GM19467 (cell line): ENCODE measurements at regions not wholly inside any gene's neighbourhood (a gene's known extent, or its start where the extent isn't known, plus 50 kb on each side); places are given as distances from the start of the nearest gene placed in this dataset.

Experiments used
- ATAC-seq: cut with Tn5 transposase; IDR thresholded peaks from one replicate; pipeline ENCODE4 v1.9.1; 2021; ENCODE audit warnings: mild to moderate bottlenecking, moderate library complexity; ENCODE audit not compliant: unreplicated experiment

GRCh38 chr14:38850664-38851063 is 252.4 kb downstream of the SEC23A start:
- no peak for ATAC-seq

GRCh38 chr14:38848243-38848935 is 254.6 kb downstream of the SEC23A start:
- ATAC-seq: no peak

GRCh38 chr14:38847161-38847560 is 255.9 kb downstream of the SEC23A start:
- ATAC-seq: no peak

GRCh38 chr14:38839694-38840365 is 263.2 kb downstream of the SEC23A start:
- no peak for ATAC-seq

DNA sequence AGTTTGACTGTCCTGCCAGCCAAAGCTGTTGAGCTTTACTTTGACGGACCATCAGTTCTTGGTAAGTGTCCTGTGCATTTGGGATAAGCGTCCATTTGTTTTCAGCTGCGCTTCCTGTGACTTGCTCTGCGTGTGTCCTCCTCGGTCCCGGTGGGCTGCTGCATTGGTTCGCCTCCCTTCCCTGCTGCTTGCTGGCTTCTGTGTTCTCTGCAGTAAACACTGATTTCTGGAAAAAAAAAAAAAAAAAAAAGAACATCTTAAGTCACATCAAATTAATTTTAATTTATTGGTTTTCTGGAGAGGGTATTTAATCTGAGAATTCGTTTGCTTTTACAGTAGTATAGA is 264.1 kb downstream of the SEC23A start:
- ATAC-seq: no peak

- no peak for ATAC-seq
Observed at GRCh38 chr14:38838049-38838978, 264.7 kb downstream of the SEC23A start.

GRCh38 chr14:38837343-38838048 is 265.5 kb downstream of the SEC23A start:
- ATAC-seq: no peak

GRCh38 chr14:38836539-38836938 is 266.5 kb downstream of the SEC23A start:
- ATAC-seq: no peak

- no peak for ATAC-seq
Observed at GRCh38 chr14:38835874-38836273, 267.2 kb downstream of the SEC23A start.

- ATAC-seq: no peak
Observed at GRCh38 chr14:38828183-38828827, 274.7 kb downstream of the SEC23A start.

DNA sequence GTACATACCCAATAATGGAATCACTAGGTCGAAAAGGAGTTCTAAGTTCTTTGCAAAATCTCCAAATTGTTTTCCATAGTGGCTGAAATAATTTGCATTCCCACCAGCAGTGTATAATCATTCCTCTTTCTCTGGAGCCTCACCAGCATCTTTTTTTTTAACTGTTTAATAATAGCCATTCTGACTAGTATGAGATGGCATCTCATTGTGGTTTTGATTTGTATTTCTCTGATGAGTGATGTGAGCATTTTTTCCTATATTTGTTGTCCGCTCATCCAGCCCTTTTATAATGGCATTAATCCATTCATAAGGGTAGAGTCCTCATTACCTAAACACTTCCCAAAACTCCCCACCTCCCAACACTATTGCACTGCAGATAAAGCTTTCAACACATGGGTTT is 278.3 kb downstream of the SEC23A start:
- no peak for ATAC-seq

DNA sequence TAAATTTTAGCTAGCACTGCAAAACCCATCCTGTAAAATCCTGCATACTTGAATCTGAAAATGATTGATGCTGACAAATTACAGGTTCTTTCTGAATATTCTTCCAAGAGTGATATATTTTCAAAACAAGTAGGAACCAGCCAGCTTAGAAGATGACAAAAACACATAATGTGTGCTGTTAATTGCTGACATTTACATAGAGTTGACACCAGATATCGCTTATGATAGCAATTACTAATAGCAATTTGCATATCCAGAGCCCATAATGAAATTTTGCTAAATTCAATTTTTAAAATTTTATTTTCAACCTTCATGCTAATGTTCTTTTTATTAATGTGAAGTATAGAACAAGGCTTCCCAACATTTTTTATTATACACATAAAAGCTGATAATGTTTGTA is 284.5 kb downstream of the SEC23A start:
- ATAC-seq: no peak

- ATAC-seq: no peak
Observed at GRCh38 chr14:38808734-38809455, 294.1 kb downstream of the SEC23A start.

DNA sequence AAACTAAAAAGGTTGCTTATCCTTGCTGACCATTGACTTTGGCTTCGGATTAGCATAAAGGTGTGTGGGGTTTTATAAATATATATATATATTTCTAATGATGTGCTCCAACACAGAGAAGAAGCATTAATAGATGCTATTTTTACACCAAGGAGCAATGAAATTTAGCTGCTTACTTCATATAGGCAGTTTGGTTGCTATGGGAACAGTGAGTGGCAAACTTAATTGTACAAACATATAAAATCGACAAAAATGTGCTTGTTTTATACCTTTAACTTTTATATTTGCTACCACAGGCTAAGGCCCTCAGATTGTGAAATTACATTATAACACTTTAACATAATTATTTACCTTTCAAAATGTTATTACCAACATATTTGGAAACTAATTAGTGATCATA is 303.4 kb downstream of the SEC23A start:
- ATAC-seq: no peak

DNA sequence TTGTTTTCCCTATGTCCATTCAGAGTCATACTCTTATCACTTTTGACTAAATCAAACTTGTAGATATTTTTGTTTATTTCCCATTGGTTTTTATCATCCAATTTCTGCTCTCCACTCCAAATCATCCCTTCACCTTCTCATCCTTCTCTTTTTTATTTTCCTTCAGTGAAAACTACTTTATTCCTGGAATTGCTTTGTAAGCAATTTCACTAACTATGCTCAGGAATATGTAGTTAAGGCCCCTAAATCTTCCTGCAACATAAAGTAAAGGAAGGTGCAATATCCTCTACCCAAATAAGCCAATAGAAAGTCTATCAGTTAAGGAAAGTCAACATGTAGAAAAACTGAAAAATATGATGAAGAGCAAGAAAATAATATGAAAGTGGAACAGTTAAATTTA is 308.4 kb downstream of the SEC23A start:
- no peak for ATAC-seq

DNA sequence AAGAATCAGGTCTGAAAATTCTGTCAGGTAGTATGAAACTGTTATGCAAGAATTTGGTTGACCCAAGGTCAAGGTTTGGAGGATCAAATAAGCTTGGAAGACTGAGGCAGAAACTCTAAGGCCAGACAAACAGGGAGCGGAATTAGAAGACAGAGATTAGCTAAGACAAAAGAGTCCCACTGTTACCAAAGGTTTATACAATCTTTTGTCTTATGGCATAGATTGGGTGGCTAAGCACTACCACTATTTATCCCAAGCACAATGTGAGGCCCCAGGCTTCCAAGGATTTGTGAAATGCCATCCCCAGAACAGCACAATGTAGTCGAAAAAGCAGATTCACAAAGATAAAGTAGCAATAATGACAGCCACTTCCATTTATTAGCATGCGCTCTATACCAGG is 311.2 kb downstream of the SEC23A start:
- no peak for ATAC-seq

GRCh38 chr14:38790916-38791315 is 312.1 kb downstream of the SEC23A start:
- no peak for ATAC-seq

- ATAC-seq: no peak
Observed at GRCh38 chr14:38789805-38790204, 313.2 kb downstream of the SEC23A start.

DNA sequence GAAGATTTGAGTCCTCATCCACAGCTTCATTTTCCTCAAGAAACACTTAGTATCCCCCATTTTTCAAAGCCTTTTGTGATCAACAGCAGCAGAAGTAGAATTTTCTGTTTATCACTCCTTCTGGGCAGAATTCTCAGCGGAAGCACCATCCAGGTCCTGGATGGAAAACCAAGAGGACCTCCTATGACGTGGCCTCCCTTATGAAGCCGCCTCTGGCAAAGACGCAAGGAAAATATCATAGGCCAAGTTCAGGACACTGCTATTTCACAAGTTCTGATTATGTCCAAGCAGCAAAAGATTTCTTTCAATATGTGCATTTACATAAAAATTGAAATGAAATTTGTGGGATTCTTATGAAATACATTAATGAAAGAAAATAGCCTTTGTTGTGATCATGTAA is 315.0 kb downstream of the SEC23A start:
- no peak for ATAC-seq

DNA sequence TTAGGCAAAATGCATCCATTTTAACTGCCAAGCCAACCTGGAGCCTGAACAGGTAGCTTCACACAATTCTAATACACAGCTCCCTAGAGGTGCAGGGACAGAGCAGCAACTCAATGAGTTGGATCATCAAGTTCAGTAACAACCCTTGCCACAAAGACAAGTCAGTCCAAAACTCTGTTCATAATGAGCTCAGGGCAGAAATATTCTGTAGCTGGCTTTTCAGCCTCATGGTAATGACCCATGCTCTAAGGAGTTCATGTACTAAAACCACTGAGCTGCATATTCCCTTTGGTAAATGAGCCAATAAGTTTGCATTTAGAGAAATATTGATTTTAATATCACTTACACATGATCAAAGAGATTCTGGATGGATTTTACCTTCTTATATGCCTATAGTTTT is 316.1 kb downstream of the SEC23A start:
- no peak for ATAC-seq
